SIG-M5 (cell line): ENCODE measurements at regions not wholly inside any gene's neighbourhood (a gene's known extent, or its start where the extent isn't known, plus 50 kb on each side); places are given as distances from the start of the nearest gene placed in this dataset.
"Not testable (repeated sequence)": the region's sequence is repeated elsewhere in the genome, so short reads cannot be mapped to it uniquely, and the experiment has no call there.

Source experiments
- DNase-seq: peaks from one replicate; lab custom pipeline; 2025; lab: John Stamatoyannopoulos, UW

- no peak for DNase-seq
Measured at GRCh38 chr6:113664909-113665308, 192.2 kb upstream of the MARCKS start.

- DNase-seq: no peak
Measured at GRCh38 chr6:113668641-113669408, 188.3 kb upstream of the MARCKS start.

- DNase-seq: no peak
Measured at GRCh38 chr6:113669606-113670005, 187.5 kb upstream of the MARCKS start.

- no peak for DNase-seq
Measured at GRCh38 chr6:113671421-113671820, 185.7 kb upstream of the MARCKS start.

- DNase-seq: no peak
Measured at GRCh38 chr6:113672491-113673149, 184.5 kb upstream of the MARCKS start.

GRCh38 chr6:113674075-113674474, 183.1 kb upstream of the MARCKS start:
- no peak for DNase-seq

- no peak for DNase-seq
Measured at GRCh38 chr6:113676057-113676456, 181.1 kb upstream of the MARCKS start.

- DNase-seq: no peak
Measured at GRCh38 chr6:113676968-113677367, 180.2 kb upstream of the MARCKS start.

- DNase-seq: no peak
Measured at GRCh38 chr6:113679051-113679450, 178.1 kb upstream of the MARCKS start.

GRCh38 chr6:113680301-113680700, 176.8 kb upstream of the MARCKS start:
- no peak for DNase-seq

GRCh38 chr6:113683968-113684367, 173.2 kb upstream of the MARCKS start:
- no peak for DNase-seq

GRCh38 chr6:113684382-113684901, 172.7 kb upstream of the MARCKS start:
- DNase-seq: no peak

- no peak for DNase-seq
Measured at GRCh38 chr6:113686049-113686448, 171.1 kb upstream of the MARCKS start.

- DNase-seq: not testable (repeated sequence)
Measured at GRCh38 chr6:113689620-113690019, 167.5 kb upstream of the MARCKS start.

- DNase-seq: no peak
Measured at GRCh38 chr6:113690281-113691259, 166.6 kb upstream of the MARCKS start.

GRCh38 chr6:113691260-113691656, 165.9 kb upstream of the MARCKS start:
- DNase-seq: no peak

GRCh38 chr6:113693851-113694250, 163.3 kb upstream of the MARCKS start:
- DNase-seq: no peak

- DNase-seq: no peak
Measured at GRCh38 chr6:113694278-113695077, 162.7 kb upstream of the MARCKS start.

- DNase-seq: peak; percentile 62
Measured at GRCh38 chr6:113695516-113695915, 161.6 kb upstream of the MARCKS start.

GRCh38 chr6:113696960-113697359, 160.2 kb upstream of the MARCKS start:
- peak; percentile 53 for DNase-seq
